Esophagus squamous epithelium (tissue), 5 donors: ENCODE measurements at regions not wholly inside any gene's neighbourhood (a gene's known extent, or its start where the extent isn't known, plus 50 kb on each side); places are given as distances from the start of the nearest gene placed in this dataset.

Experiments used
- DNase-seq: peaks from one replicate; lab custom pipeline; 2025; lab: John Stamatoyannopoulos, UW
- H3K27ac ChIP-seq, 4 donors: fragments of 200-600 bp; sonication (generic); one replicate each; pipeline ENCODE4 v1.5.1; 2016 to 2019; ENCODE audit warnings: mild to moderate bottlenecking in 1 of 4
- H3K27me3 ChIP-seq, 4 donors: fragments of 200-600 bp; sonication (generic); 1 replicate in 3 of 4; 2 replicates in 1 of 4; pipeline versions ENCODE4 v1.5.1 to v1.6.0; 2017 to 2021; ENCODE audit warnings: antibody characterized with exemption in 1 of 4
- H3K36me3 ChIP-seq, 3 donors: fragments of 200-600 bp; sonication (generic); one replicate each; pipeline ENCODE4 v1.5.1; 2016 to 2019
- H3K4me1 ChIP-seq, 3 donors: fragments of 200-600 bp; sonication (generic); one replicate each; pipeline ENCODE4 v1.5.1; 2017 to 2019
- H3K4me3 ChIP-seq, 4 donors: fragments of 200-600 bp; sonication (generic); 1 replicate in 3 of 4; 2 replicates in 1 of 4; pipeline ENCODE4 v1.5.1; 2016 to 2019; ENCODE audit warnings: mild to moderate bottlenecking in 2 of 4, moderate library complexity in 1 of 4
- H3K9me3 ChIP-seq, 3 donors: fragments of 200-600 bp; sonication (generic); one replicate each; pipeline ENCODE4 v1.5.1; 2016 to 2019
- POLR2A ChIP-seq, 4 donors: fragments of 450-650 bp; IDR thresholded peaks; one replicate each; pipeline ENCODE4 v1.6.1; 2017; ENCODE audit warnings: antibody characterized with exemption in 4 of 4, mild to moderate bottlenecking in 4 of 4, moderate library complexity in 3 of 4
- WGBS, 2 donors: methylation state at CpG; one replicate each; pipeline ENCODE4 v1.1.5; 2018; 5-methylcytosine and 5-hydroxymethylcytosine counted together
- intact Hi-C: fragments of 100-400 bp; cut with DNase I; formaldehyde crosslinking; loops from one replicate; pipeline ENCODE4 v1.15.0; 2022
- TF ChIP-seq, protein P1 (sequence below), 6 experiments: fragments of 450-650 bp in 4 of 6; fragments of 200-600 bp in 2 of 6; sonication (generic) in 2 of 6; IDR thresholded peaks; one replicate each; pipeline ENCODE4 v1.5.1; 2016 to 2019; ENCODE audit warnings: antibody characterized with exemption in 6 of 6, mild to moderate bottlenecking in 4 of 6, moderate library complexity in 4 of 6
- donor health status: DM: yes; HTN: yes; CAD: no.

DNA sequence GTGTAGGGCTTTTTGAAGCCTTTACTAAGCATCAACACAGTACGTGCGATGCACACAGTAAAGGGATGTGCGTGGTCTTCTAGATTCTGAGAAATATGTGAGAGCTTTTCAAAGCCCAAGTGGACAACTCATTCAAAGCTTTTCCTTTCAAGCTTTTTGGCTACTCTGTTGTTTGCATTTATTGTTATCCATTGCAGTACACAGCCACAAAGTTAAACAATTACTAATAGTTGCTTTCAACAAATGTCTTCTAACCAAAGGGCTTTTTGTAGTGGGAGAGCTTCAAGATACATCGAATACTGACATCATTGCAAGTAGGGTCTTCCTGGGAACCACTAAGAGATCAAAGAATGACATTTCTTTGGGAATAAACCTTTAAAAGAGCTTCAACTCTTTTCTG is 97.9 kb upstream of the ETV3 start:
- 86 to 90% methylated on average over 4 of the region's 4 CpGs for WGBS, 2 donors
- Histone ChIP-seq H3K27ac (no peak overlapping the region), H3K4me3 (no peak overlapping the region), H3K4me1 (no peaks in the 10 kb centered on the region), H3K36me3 (no peaks in the 10 kb centered on the region), H3K9me3 (no peaks in the 10 kb centered on the region), H3K27me3 (peaks cover 0 to 17% (median 0%) of the 10 kb centered on the region in 4 donors)
- no peak for DNase-seq
- TF ChIP-seq POLR2A (IDR thresholded peaks at IDR 0.05): no peak
- TF ChIP-seq, protein P1, sequence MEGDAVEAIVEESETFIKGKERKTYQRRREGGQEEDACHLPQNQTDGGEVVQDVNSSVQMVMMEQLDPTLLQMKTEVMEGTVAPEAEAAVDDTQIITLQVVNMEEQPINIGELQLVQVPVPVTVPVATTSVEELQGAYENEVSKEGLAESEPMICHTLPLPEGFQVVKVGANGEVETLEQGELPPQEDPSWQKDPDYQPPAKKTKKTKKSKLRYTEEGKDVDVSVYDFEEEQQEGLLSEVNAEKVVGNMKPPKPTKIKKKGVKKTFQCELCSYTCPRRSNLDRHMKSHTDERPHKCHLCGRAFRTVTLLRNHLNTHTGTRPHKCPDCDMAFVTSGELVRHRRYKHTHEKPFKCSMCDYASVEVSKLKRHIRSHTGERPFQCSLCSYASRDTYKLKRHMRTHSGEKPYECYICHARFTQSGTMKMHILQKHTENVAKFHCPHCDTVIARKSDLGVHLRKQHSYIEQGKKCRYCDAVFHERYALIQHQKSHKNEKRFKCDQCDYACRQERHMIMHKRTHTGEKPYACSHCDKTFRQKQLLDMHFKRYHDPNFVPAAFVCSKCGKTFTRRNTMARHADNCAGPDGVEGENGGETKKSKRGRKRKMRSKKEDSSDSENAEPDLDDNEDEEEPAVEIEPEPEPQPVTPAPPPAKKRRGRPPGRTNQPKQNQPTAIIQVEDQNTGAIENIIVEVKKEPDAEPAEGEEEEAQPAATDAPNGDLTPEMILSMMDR (IDR thresholded peaks at IDR 0.05): no peak
- intact Hi-C loops: no loop called here

DNA sequence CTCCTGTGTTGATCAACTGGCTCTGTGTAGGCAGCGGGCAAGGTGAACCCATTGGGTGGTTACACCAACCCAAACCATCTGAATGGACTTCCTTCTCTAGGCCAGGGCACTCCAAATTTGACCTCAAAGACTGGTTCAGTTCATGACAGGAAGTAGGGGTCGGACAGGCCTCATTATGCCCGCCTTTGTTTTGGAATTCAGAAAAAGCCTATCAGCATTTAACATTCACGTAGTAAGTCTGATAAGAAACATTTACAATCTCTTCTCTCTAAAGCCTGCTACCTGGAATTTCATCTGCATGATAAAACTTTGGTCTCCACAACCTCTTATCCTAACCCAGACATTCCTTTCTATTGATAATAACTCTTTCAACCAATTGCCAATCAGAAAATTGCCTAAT is 97.1 kb upstream of the ETV3 start:
- TF ChIP-seq POLR2A (IDR thresholded peaks at IDR 0.05): no peak
- TF ChIP-seq, protein P1 (IDR thresholded peaks at IDR 0.05): no peak
- WGBS, 2 donors: 61 to 69% methylated on average over 3 to 4 of the region's 4 CpGs
- peaks cover 0 to 17% (median 0%) of the 10 kb centered on the region in 4 donors for H3K27me3 ChIP-seq

DNA sequence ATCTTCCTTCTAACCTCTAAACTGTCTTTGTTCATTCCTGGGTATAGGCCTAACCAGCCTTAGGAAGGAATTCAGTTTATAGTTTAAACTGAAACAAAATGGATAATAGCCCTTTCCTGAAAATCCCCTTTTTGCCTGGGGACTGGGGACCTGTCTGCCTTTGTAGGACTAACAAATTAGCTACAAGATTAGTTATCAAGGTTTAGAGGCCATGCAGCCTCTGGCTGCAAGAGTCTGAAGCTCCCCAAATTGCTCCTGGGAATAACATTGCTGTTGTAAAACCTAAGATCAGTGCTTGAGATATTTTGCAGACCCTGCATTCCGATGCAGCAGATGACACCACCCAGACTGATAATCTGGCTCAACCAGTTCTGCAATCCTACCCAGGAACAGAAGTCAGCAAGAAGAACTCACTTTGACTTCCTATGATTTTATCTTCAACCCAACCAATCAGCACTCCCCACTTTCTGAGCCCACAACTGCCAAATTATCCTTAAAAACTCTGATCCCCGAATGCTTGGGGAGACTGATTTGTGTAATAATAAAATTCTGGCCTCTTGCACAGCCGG is 96.6 kb upstream of the ETV3 start:
- TF ChIP-seq POLR2A (IDR thresholded peaks at IDR 0.05): no peak
- TF ChIP-seq, protein P1 (IDR thresholded peaks at IDR 0.05): no peak
- Histone ChIP-seq H3K27me3 (peaks cover 0 to 17% (median 0%) of the 10 kb centered on the region in 4 donors), H3K4me3 (no peak overlapping the region), H3K4me1 (no peaks in the 10 kb centered on the region), H3K9me3 (no peaks in the 10 kb centered on the region), H3K36me3 (no peaks in the 10 kb centered on the region), H3K27ac (no peak overlapping the region)
- 51 to 68% methylated on average over 3 of the region's 3 CpGs for WGBS, 2 donors
- intact Hi-C loops: no loop called here
- no peak for DNase-seq

More for the DNA sequence above, 97.1 kb upstream of the ETV3 start:
- Histone ChIP-seq H3K4me1 (no peaks in the 10 kb centered on the region), H3K4me3 (no peak overlapping the region), H3K9me3 (no peaks in the 10 kb centered on the region), H3K27ac (no peak overlapping the region), H3K36me3 (no peaks in the 10 kb centered on the region)
- DNase-seq: no peak
- intact Hi-C loops: no loop called here

DNA sequence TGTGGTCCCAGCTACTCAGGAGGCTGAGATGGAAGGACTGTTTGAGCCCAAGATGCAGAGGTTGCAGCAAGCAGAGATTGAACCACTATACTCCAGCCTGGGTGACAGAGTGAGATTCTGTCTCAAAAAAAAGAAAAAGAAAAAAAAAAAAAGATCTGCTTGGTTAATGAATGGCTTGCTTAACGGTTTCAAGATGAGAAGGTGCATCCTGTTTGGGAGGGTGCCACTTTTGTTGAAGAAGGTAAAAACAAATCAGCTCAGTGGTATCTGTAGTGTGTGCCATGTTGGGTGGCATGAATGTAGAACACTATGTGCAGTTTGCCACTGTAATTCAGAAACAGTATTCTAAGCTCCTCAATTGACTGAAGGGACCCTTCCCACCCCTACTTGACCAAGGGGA is 94.9 kb upstream of the ETV3 start:
- TF ChIP-seq POLR2A (IDR thresholded peaks at IDR 0.05): no peak
- TF ChIP-seq, protein P1 (IDR thresholded peaks at IDR 0.05): no peak
- intact Hi-C loops: no loop called here
- Histone ChIP-seq H3K4me3 (no peak overlapping the region), H3K27me3 (peaks cover 0 to 8% (median 0%) of the 10 kb centered on the region in 4 donors), H3K4me1 (no peaks in the 10 kb centered on the region), H3K36me3 (no peaks in the 10 kb centered on the region), H3K9me3 (no peaks in the 10 kb centered on the region), H3K27ac (no peak overlapping the region)
- WGBS, 2 donors: 4 to 36% methylated on average over 1 of the region's 1 CpG
- DNase-seq: no peak

DNA sequence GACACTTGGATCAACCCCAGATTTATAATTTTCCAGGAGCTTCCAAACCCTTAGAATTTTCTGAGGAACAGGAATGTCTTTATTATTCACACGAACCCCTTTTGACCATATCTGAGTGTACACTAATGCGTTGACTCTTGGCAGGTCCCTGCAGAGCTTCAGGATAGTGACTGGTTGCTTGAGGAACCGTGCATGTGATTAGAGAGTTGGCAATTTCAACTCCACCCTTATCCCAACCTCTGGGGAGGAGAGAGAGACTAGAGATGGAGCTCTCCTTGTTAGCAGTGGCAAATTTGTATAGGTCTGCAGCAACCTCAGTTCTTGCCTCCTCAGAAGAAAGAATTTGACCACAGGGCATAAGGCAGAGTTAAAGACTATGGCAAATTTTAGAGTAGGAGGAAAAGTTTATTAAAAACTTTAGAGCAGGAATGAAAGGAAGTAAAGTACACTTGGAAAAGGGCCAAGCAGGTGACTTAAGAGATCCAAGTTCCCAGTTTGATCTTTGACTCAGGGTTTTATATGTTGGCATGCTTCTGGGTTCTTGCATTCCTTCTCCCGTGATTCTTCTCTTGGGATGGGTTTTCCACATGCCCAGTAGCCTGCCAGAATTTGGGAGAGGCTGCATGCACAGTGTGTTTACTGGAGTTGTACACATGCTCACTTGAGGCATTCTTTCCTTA is 93.8 kb upstream of the ETV3 start:
- H3K4me1 ChIP-seq: no peaks in the 10 kb centered on the region
- intact Hi-C loops: no loop called here
- TF ChIP-seq, protein P1 (IDR thresholded peaks at IDR 0.05): no peak
- no peak for TF ChIP-seq POLR2A (IDR thresholded peaks at IDR 0.05)
- no peaks in the 10 kb centered on the region for H3K9me3 ChIP-seq
- no peak overlapping the region for H3K4me3 ChIP-seq
- no peaks in the 10 kb centered on the region for H3K36me3 ChIP-seq
- no peaks in the 10 kb centered on the region for H3K27me3 ChIP-seq
- H3K27ac ChIP-seq: no peak overlapping the region
- no peak for DNase-seq
- 43 to 49% methylated on average over 4 of the region's 4 CpGs for WGBS, 2 donors
